Coronary artery (tissue), 2 donors: ENCODE measurements at regions not wholly inside any gene's neighbourhood (a gene's known extent, or its start where the extent isn't known, plus 50 kb on each side); places are given as distances from the start of the nearest gene placed in this dataset.

Experiments used
- DNase-seq: peaks from one replicate; pipeline ENCODE4 v3.0.0-alpha.2; 2017; ENCODE audit warnings: low spot score
- H3K27ac ChIP-seq, 2 donors: fragments of 200-600 bp; sonication (generic); one replicate each; pipeline ENCODE4 v1.5.1; 2016 to 2019
- H3K4me3 ChIP-seq: fragments of 200-600 bp; sonication (generic); 2 replicates; pipeline ENCODE4 v1.5.1; 2016; ENCODE audit warnings: mild to moderate bottlenecking, moderate library complexity
- TF ChIP-seq, protein P1 (sequence below): fragments of 200-600 bp; sonication (generic); IDR thresholded peaks from one replicate; pipeline ENCODE4 v1.5.1; 2019; ENCODE audit warnings: antibody characterized with exemption

DNA sequence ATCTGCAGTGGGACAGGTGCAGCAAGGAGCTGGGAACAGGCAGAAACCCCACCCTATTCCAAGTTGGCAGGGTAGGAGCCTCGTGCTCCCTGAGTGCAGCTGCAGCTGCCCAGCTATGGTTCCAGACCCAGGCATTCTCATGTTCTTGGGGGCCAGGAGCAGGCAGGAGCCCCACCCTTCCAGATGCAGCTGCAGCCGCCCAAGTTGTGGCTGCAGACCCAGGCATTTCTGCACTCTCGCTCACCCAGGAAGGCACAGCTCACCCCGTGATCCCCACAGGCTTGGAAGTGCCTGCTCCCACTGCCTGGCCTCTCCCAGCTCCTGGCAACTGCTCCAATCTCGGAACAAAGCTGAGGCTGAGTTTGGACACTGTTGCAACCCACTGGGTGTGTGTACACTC lies 275.8 kb upstream of the ADRA1B start:
- no peak for DNase-seq
- TF ChIP-seq, protein P1, sequence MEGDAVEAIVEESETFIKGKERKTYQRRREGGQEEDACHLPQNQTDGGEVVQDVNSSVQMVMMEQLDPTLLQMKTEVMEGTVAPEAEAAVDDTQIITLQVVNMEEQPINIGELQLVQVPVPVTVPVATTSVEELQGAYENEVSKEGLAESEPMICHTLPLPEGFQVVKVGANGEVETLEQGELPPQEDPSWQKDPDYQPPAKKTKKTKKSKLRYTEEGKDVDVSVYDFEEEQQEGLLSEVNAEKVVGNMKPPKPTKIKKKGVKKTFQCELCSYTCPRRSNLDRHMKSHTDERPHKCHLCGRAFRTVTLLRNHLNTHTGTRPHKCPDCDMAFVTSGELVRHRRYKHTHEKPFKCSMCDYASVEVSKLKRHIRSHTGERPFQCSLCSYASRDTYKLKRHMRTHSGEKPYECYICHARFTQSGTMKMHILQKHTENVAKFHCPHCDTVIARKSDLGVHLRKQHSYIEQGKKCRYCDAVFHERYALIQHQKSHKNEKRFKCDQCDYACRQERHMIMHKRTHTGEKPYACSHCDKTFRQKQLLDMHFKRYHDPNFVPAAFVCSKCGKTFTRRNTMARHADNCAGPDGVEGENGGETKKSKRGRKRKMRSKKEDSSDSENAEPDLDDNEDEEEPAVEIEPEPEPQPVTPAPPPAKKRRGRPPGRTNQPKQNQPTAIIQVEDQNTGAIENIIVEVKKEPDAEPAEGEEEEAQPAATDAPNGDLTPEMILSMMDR: no peak
- H3K4me3 ChIP-seq: no peak overlapping the region
- no peak overlapping the region for H3K27ac ChIP-seq

DNA sequence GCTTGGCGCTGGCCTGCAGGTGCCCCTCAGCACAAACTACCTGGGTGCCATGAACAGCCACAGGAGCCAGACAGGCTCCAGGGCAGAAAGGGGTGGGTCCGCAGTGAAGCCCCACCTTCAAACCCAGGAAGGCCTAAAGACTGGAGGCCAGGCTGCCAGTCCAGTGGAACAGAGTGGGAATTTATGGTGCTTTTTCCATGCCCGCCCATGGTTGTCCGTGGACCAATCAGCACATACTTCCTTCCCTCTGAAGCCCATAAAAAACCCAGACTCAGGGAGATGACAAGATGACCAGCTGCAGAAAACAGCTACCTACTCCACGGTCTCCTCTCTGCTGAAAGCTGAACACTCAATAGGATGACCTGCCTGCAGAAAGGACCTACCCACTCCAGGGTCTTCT lies 275.4 kb upstream of the ADRA1B start:
- H3K4me3 ChIP-seq: no peak overlapping the region
- DNase-seq: no peak
- TF ChIP-seq, protein P1: no peak
- H3K27ac ChIP-seq: no peak overlapping the region

DNA sequence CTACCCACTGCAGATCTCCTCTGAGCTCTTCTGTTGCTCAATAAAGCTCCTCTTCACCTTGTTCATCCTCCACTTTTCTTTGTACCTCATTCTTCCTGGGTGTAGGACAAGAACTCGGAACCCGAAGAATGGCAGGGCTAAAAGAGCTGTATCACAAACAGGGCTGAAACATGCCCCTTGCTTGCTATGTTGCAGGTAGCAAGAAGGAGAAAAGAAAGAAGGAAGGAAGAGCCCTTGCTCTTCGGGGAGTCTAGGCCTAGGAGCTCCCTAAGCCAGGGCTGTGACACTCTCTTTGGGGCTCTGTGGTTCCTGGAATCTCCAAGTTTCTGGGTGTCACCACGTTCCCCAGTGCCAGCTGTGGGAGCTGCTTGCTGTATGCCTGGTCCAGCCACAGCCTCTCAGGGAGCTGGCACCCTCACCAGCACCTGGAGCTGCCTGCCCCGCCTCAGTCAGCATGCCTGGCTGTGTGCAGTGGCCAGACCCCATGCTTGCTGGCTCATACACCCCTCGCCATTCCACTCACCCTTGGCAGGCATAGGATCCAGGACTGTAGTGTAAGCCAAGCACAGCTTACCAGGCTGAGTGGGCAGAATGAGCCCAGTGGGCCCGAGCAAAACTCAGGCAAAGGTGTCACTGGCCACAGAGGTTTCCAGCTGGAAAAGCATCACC lies 274.8 kb upstream of the ADRA1B start:
- Histone ChIP-seq H3K4me3 (no peak overlapping the region), H3K27ac (no peak overlapping the region)
- DNase-seq: no peak
- TF ChIP-seq, protein P1: no peak

DNA sequence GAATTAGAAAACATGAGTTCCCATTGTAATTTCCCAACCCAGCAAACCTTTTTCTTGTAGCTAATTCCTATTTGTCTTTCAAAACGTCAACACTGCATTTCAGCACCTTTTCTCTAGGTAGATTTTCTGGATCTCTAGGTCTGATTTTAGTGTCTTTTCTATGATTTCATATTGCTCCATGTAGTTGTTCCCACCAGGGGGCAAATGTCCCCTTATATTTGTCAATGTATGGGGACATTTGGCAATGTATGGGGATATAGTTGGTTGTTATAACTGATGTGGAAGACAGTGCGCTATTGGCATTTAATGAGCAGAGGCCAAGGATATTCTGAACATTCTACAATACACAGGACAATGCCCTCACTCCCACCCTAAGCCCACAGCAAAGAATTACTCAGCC lies 273.9 kb upstream of the ADRA1B start:
- TF ChIP-seq, protein P1: no peak
- no peak overlapping the region for H3K27ac ChIP-seq
- DNase-seq: no peak
- no peak overlapping the region for H3K4me3 ChIP-seq

DNA sequence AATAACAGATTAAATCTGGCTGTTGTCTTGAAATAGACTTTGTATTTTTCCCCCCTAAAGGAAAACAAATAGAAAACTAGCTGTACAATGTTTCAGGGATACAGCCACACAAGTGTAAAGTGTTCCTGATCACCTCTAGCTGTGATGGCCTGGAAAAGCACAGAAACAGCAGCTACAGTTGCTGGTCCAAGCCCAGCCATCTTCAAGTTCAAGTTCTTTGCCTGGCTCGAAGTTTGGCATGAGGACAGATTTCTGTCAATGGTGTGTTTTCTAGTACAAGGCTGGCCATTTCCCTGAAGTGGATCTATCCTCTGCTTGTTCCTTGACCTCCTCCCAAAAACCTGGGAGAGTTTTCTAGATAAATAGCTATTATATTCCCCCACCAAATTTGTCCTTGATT lies 272.2 kb upstream of the ADRA1B start:
- no peak overlapping the region for H3K4me3 ChIP-seq
- no peak for DNase-seq
- TF ChIP-seq, protein P1: no peak
- no peak overlapping the region for H3K27ac ChIP-seq

DNA sequence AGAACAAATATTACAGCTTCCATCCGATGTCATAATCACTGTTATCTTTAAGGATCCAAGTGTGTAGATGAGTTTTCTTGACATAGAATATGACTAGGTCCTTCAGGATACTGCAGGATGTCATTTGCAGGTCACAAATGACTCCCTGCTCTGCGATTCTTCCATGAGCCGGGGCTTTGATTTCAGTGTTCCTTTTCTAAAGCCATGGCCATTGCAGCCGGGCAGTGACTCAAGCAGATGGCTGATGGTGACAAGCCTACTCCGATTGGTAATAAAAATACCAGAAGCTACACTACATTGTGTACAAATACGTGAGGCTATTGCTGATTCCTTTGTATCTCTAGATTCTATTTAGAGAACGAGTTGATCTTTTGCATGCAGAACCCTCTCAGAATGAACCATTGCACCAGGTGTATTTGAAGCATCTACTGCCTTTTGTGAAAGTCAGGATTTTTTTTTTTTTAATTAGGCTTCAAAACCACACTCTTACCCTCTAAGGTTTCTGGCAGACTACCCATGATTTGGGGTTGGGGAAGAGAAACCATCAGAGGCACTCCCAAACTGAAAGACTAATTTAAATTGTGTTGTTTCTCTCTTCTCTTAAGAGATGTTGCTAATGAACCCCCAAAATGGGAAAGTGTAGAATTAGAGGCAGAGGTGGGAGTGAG lies 271.0 kb upstream of the ADRA1B start:
- DNase-seq: no peak
- Histone ChIP-seq H3K27ac (no peak overlapping the region), H3K4me3 (no peak overlapping the region)
- TF ChIP-seq, protein P1: no peak

DNA sequence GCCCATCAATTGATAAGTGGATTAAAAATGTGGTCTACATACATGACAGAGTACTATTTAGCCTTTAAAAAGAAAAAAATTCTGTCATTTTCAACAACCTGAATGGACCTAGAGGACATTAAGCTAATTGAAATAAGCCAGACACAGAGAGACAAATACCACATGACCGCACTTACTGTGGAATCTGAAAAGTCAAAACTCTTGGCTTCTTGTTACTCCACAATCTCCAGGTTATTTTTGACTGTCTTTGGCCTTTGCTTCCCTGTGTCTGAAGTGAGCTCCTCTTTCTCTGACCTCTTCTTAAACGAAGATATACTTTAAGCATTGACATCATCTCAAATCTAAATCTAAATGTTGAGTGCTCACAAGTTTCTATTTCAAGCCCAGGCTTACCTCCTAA lies 265.5 kb upstream of the ADRA1B start:
- TF ChIP-seq, protein P1: no peak
- H3K4me3 ChIP-seq: no peak overlapping the region
- DNase-seq: no peak
- no peak overlapping the region for H3K27ac ChIP-seq
